ENCODE measurements at regions not wholly inside any gene's neighbourhood (a gene's known extent, or its start where the extent isn't known, plus 50 kb on each side); places are given as distances from the start of the nearest gene placed in this dataset.

DNA sequence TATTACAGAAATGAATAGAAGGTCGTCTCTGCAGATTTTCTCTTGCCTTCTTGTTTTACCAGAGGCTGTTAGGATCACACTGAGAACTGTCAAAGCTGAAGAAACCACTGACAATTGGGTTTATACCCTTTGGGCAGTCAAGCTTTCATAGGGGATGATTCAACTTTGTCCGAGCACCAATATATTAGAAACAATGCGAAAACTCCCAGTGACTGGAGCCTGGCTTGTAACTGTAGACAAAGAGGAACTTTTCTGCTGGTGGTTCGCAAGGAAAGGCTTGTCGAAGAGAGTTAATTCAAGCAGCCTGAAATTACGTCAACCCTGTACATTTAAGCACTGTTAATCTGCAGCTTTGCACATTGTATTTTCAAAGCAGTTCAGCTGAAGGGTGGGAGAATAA is 193.2 kb upstream of the ZNF385D start:
- H3K27me3 ChIP-seq (ENCODE audit: low read length) = no peaks in the 10 kb centered on the region
- no peaks in the 10 kb centered on the region for H3K79me2 ChIP-seq (ENCODE audit: insufficient read depth, low read length)
- H3F3A ChIP-seq (ENCODE audit: insufficient read depth) = no peaks in the 10 kb centered on the region
- no peak overlapping the region for H3K4me3 ChIP-seq (ENCODE audit: insufficient read depth, low read length, poor library complexity, severe bottlenecking)
- no peak overlapping the region for H2AFZ ChIP-seq (ENCODE audit: low read depth, low read length, severe bottlenecking)
- no peaks in the 10 kb centered on the region for H4K20me1 ChIP-seq (ENCODE audit: low read depth, low read length)
- no peaks in the 10 kb centered on the region for H3K9me3 ChIP-seq (ENCODE audit: insufficient read depth, low read length)
- 0 out of 2 replicates have a peak, but pooled peaks cover 2% of the 10 kb centered on the region for H3K36me3 ChIP-seq (ENCODE audit: low read length)
- no peak for TF ChIP-seq EZH2phosphoT487 (conservative IDR thresholded peaks at IDR 0.05; ENCODE audit: low read length)
- TF ChIP-seq, protein P1, sequence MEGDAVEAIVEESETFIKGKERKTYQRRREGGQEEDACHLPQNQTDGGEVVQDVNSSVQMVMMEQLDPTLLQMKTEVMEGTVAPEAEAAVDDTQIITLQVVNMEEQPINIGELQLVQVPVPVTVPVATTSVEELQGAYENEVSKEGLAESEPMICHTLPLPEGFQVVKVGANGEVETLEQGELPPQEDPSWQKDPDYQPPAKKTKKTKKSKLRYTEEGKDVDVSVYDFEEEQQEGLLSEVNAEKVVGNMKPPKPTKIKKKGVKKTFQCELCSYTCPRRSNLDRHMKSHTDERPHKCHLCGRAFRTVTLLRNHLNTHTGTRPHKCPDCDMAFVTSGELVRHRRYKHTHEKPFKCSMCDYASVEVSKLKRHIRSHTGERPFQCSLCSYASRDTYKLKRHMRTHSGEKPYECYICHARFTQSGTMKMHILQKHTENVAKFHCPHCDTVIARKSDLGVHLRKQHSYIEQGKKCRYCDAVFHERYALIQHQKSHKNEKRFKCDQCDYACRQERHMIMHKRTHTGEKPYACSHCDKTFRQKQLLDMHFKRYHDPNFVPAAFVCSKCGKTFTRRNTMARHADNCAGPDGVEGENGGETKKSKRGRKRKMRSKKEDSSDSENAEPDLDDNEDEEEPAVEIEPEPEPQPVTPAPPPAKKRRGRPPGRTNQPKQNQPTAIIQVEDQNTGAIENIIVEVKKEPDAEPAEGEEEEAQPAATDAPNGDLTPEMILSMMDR (IDR thresholded peaks at IDR 0.05; ENCODE audit: insufficient read depth, low read length, poor library complexity, severe bottlenecking) = no peak
- H3K9ac ChIP-seq (ENCODE audit: low read length) = no peak overlapping the region
- H3K4me2 ChIP-seq (ENCODE audit: low read depth, low read length, poor library complexity, severe bottlenecking) = no peak overlapping the region
- H3K9me2 ChIP-seq (replicated peaks; ENCODE audit: insufficient read depth, low read length) = no peaks in the 10 kb centered on the region
- H3K27ac ChIP-seq (ENCODE audit: low read depth, low read length) = no peak overlapping the region

DNA sequence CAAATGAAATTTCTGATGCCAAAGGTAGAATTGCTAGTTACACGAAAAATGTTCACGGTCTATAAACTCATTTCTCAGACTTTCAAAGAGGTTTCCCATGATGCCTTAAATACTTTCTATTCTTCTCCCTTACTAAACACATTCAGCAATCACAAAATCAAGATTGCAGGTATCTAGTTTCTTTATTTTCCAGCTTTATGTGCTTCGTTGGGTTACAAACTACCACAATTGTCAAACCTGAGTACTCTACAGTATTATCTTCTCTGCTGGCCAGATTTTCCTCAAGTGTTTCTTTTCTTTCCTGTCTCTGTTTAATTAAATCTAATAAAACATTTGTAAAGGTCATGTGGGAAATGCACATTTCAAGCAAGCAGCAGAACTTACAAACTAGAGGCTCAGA is 201.8 kb upstream of the ZNF385D start:
- Histone ChIP-seq H3K36me3 (ENCODE audit: low read length) (no peaks in the 10 kb centered on the region), H2AFZ (ENCODE audit: low read depth, low read length, severe bottlenecking) (no peak overlapping the region), H3K9ac (ENCODE audit: low read length) (no peak overlapping the region), H3F3A (ENCODE audit: insufficient read depth) (no peaks in the 10 kb centered on the region), H3K9me3 (ENCODE audit: insufficient read depth, low read length) (no peaks in the 10 kb centered on the region), H3K9me2 (replicated peaks; ENCODE audit: insufficient read depth, low read length) (no peaks in the 10 kb centered on the region), H3K4me3 (ENCODE audit: insufficient read depth, low read length, poor library complexity, severe bottlenecking) (no peak overlapping the region), H4K20me1 (ENCODE audit: low read depth, low read length) (no peaks in the 10 kb centered on the region), H3K4me2 (ENCODE audit: low read depth, low read length, poor library complexity, severe bottlenecking) (no peak overlapping the region), H3K79me2 (ENCODE audit: insufficient read depth, low read length) (no peaks in the 10 kb centered on the region), H3K27ac (ENCODE audit: low read depth, low read length) (no peak overlapping the region), H3K27me3 (ENCODE audit: low read length) (no peaks in the 10 kb centered on the region)
- TF ChIP-seq, protein P1 (IDR thresholded peaks at IDR 0.05; ENCODE audit: insufficient read depth, low read length, poor library complexity, severe bottlenecking) = no peak

DNA sequence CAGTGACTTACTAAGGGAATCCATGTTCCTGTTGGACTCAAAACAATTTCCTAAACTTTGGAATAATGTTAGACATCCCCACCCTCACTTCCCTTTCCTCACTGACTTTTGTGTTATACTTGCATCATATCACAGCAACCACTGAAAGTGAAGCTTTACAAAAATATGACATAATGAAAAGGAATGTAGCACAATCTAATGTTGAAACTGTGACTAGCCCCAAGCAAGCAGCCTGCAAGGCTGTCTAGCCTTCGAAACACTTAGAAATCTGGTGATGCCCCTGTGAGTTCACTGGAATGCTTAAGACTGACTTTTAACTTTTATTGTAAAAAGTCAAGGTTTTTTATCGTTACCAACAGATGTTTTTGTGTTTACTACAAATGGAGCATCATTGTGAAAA is 203.7 kb upstream of the ZNF385D start:
- Histone ChIP-seq H3K9me2 (replicated peaks; ENCODE audit: insufficient read depth, low read length) (no peaks in the 10 kb centered on the region), H3K79me2 (ENCODE audit: insufficient read depth, low read length) (no peaks in the 10 kb centered on the region), H3F3A (ENCODE audit: insufficient read depth) (no peaks in the 10 kb centered on the region), H3K4me2 (ENCODE audit: low read depth, low read length, poor library complexity, severe bottlenecking) (no peak overlapping the region), H4K20me1 (ENCODE audit: low read depth, low read length) (no peaks in the 10 kb centered on the region), H3K27ac (ENCODE audit: low read depth, low read length) (no peak overlapping the region), H3K4me3 (ENCODE audit: insufficient read depth, low read length, poor library complexity, severe bottlenecking) (no peak overlapping the region), H3K9me3 (ENCODE audit: insufficient read depth, low read length) (no peaks in the 10 kb centered on the region), H3K36me3 (ENCODE audit: low read length) (no peaks in the 10 kb centered on the region), H2AFZ (ENCODE audit: low read depth, low read length, severe bottlenecking) (no peak overlapping the region), H3K27me3 (ENCODE audit: low read length) (no peaks in the 10 kb centered on the region), H3K9ac (ENCODE audit: low read length) (no peak overlapping the region)
- no peak for TF ChIP-seq EZH2phosphoT487 (conservative IDR thresholded peaks at IDR 0.05; ENCODE audit: low read length)
- TF ChIP-seq, protein P1 (IDR thresholded peaks at IDR 0.05; ENCODE audit: insufficient read depth, low read length, poor library complexity, severe bottlenecking) = no peak

DNA sequence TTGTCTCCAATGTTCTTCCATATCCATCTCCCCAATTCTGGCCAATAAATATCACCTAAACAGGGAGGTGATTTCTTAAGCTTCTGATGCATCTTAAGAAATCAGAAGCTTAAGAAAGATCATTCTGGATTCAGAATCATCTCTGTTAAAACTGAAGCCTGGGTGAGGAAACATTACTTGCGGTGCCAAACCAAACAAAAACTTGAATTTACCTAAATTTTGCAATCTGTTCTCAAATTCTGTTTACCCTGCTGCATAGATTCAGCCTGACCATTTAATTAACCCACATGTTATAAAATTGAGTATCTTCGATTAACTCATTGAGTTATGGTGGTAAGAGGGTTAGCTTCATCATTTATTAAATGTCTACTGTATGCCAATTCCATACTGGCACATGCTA is 204.4 kb upstream of the ZNF385D start:
- Histone ChIP-seq H3K27ac (ENCODE audit: low read depth, low read length) (no peak overlapping the region), H3K4me2 (ENCODE audit: low read depth, low read length, poor library complexity, severe bottlenecking) (no peak overlapping the region), H3K9me3 (ENCODE audit: insufficient read depth, low read length) (no peaks in the 10 kb centered on the region), H3K4me3 (ENCODE audit: insufficient read depth, low read length, poor library complexity, severe bottlenecking) (no peak overlapping the region), H3K36me3 (ENCODE audit: low read length) (no peaks in the 10 kb centered on the region), H3F3A (ENCODE audit: insufficient read depth) (no peaks in the 10 kb centered on the region), H3K79me2 (ENCODE audit: insufficient read depth, low read length) (no peaks in the 10 kb centered on the region), H3K9ac (ENCODE audit: low read length) (no peak overlapping the region), H2AFZ (ENCODE audit: low read depth, low read length, severe bottlenecking) (no peak overlapping the region), H3K9me2 (replicated peaks; ENCODE audit: insufficient read depth, low read length) (no peaks in the 10 kb centered on the region), H4K20me1 (ENCODE audit: low read depth, low read length) (no peaks in the 10 kb centered on the region), H3K27me3 (ENCODE audit: low read length) (no peaks in the 10 kb centered on the region)
- TF ChIP-seq, protein P1 (IDR thresholded peaks at IDR 0.05; ENCODE audit: insufficient read depth, low read length, poor library complexity, severe bottlenecking) = no peak
- TF ChIP-seq EZH2phosphoT487 (conservative IDR thresholded peaks at IDR 0.05; ENCODE audit: low read length) = no peak
